GM10248 (cell line): ENCODE measurements at regions not wholly inside any gene's neighbourhood (a gene's known extent, or its start where the extent isn't known, plus 50 kb on each side); places are given as distances from the start of the nearest gene placed in this dataset.

Experiments used
- CTCF ChIA-PET: fragments of 300-600 bp; sonication (Branson Sonifier 250); formaldehyde crosslinking; extraction: SDS; loops from one replicate; lab custom pipeline; 2021; ENCODE audit warnings: antibody characterized with exemption; lab: Yijun Ruan, JAX
- POLR2A ChIA-PET: fragments of 350-650 bp; sonication (Branson Sonifier 250); formaldehyde crosslinking; extraction: SDS; loops from one replicate; lab custom pipeline; 2020; ENCODE audit warnings: antibody characterized with exemption; lab: Yijun Ruan, JAX
- DNase-seq: peaks from one replicate; pipeline ENCODE4 v3.0.0; 2012; ENCODE audit errors: extremely low spot score
- CTCF ChIP-seq: IDR thresholded peaks from 2 replicates; pipeline ENCODE4 v1.5.1; 2012; ENCODE audit warnings: mild to moderate bottlenecking, low read depth; ENCODE audit errors: extremely low read depth, missing control alignments, control extremely low read depth

GRCh38 chr6:43962458-43962857 is 164.8 kb downstream of the MRPL14 start:
- no peak for TF ChIP-seq CTCF
- CTCF ChIA-PET = no interaction called here
- POLR2A ChIA-PET = no interaction called here
- no peak for DNase-seq

- TF ChIP-seq CTCF = no peak
- no peak for DNase-seq
- ChIA-PET CTCF (no interaction called here), POLR2A (no interaction called here)
Measured at GRCh38 chr6:43957273-43957672, 170.0 kb downstream of the MRPL14 start.

GRCh38 chr6:43956478-43956877 is 170.8 kb downstream of the MRPL14 start:
- CTCF ChIA-PET = interaction anchor here (0.9 to 1.0 kb wide), 2 partner anchors 14 to 16 kb away, joined by 3 to 4 read pairs; no protein-coding TSS in a partner anchor
- DNase-seq = no peak
- POLR2A ChIA-PET = no interaction called here
- no peak for TF ChIP-seq CTCF

- TF ChIP-seq CTCF = no peak
- DNase-seq = no peak
- ChIA-PET CTCF (interaction anchor here (1.0 to 2.1 kb wide), 8 partner anchors 10 to 184 kb away, joined by 3 to 7 read pairs (median 4); partner anchors contain the start of gene VEGFA), POLR2A (no interaction called here)
Measured at GRCh38 chr6:43954311-43955131, 172.7 kb downstream of the MRPL14 start.

GRCh38 chr6:43953794-43954310 is 173.4 kb downstream of the MRPL14 start:
- no peak for DNase-seq
- CTCF ChIA-PET = interaction anchor here (1.0 to 2.1 kb wide), 8 partner anchors 9 to 184 kb away, joined by 3 to 7 read pairs (median 4); partner anchors contain the start of gene VEGFA
- no peak for TF ChIP-seq CTCF
- POLR2A ChIA-PET = no interaction called here

GRCh38 chr6:43953256-43953655 is 174.0 kb downstream of the MRPL14 start:
- TF ChIP-seq CTCF = no peak
- CTCF ChIA-PET = interaction anchor here (1.0 to 2.1 kb wide), 9 partner anchors 8 to 183 kb away, joined by 3 to 7 read pairs (median 3); partner anchors contain the start of gene VEGFA
- POLR2A ChIA-PET = no interaction called here
- DNase-seq = no peak
